Upper lobe of left lung (tissue), 4 donors: ENCODE measurements at regions not wholly inside any gene's neighbourhood (a gene's known extent, or its start where the extent isn't known, plus 50 kb on each side); places are given as distances from the start of the nearest gene placed in this dataset.

Source experiments
- EP300 ChIP-seq, 4 donors: sonication (generic); formaldehyde crosslinking; IDR thresholded peaks; one replicate each; pipeline ENCODE4 v1.5.1; 2017; ENCODE audit warnings: antibody characterized with exemption in 4 of 4, control low read depth in 2 of 4
- POLR2A ChIP-seq, 4 donors: fragments of 450-650 bp; IDR thresholded peaks; one replicate each; pipeline ENCODE4 v1.5.1; 2016 to 2017; ENCODE audit warnings: antibody characterized with exemption in 4 of 4, mild to moderate bottlenecking in 2 of 4
- POLR2AphosphoS5 ChIP-seq, 2 donors: sonication (generic); formaldehyde crosslinking; IDR thresholded peaks; one replicate each; pipeline ENCODE4 v1.5.1; 2017; ENCODE audit warnings: antibody characterized with exemption in 2 of 2
- TF ChIP-seq, protein P1 (sequence below), 6 experiments: fragments of 450-650 bp in 4 of 6; fragments of 200-600 bp in 2 of 6; sonication (generic) in 2 of 6; IDR thresholded peaks; one replicate each; pipeline ENCODE4 v1.5.1; 2016 to 2019; ENCODE audit warnings: antibody characterized with exemption in 6 of 6

DNA sequence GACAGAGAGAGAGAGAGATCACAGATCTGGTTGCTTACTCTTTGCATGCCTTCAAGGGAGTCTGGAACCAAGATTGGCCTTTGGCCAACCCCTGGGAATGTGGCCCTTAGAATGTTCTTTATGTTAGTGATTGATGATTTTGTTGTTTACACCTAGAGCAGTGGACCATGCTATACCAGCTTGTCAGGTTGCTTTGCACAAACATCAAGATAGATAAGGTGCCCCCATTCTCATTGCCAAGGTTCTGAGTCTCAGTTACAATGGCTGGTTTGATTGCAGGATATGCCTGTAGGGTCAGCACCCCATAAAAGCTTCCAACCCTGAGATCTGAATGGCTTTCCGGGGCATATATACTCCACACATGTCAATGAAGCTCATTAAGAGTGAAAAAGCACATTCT, 53.5 kb upstream of the SLC2A12 start:
- no peak for TF ChIP-seq EP300 (IDR thresholded peaks at IDR 0.05)
- no peak for TF ChIP-seq POLR2A (IDR thresholded peaks at IDR 0.05)
- TF ChIP-seq, protein P1, sequence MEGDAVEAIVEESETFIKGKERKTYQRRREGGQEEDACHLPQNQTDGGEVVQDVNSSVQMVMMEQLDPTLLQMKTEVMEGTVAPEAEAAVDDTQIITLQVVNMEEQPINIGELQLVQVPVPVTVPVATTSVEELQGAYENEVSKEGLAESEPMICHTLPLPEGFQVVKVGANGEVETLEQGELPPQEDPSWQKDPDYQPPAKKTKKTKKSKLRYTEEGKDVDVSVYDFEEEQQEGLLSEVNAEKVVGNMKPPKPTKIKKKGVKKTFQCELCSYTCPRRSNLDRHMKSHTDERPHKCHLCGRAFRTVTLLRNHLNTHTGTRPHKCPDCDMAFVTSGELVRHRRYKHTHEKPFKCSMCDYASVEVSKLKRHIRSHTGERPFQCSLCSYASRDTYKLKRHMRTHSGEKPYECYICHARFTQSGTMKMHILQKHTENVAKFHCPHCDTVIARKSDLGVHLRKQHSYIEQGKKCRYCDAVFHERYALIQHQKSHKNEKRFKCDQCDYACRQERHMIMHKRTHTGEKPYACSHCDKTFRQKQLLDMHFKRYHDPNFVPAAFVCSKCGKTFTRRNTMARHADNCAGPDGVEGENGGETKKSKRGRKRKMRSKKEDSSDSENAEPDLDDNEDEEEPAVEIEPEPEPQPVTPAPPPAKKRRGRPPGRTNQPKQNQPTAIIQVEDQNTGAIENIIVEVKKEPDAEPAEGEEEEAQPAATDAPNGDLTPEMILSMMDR (IDR thresholded peaks at IDR 0.05) = no peak
- no peak for TF ChIP-seq POLR2AphosphoS5 (IDR thresholded peaks at IDR 0.05)
